ENCODE measurements at regions not wholly inside any gene's neighbourhood (a gene's known extent, or its start where the extent isn't known, plus 50 kb on each side); places are given as distances from the start of the nearest gene placed in this dataset.
A peak's percentile ranks its signal among the peaks of the same experiment; 100 is the strongest.

- Mint-ChIP-seq H3K4me1 (ENCODE audit: low read depth in 2 of 2) (no peaks in the 10 kb centered on the region), H3K36me3 (peaks cover 5% of the 10 kb centered on the region), H3K9me3 (peaks cover 4% of the 10 kb centered on the region), H3K4me3 (no peak overlapping the region), H3K27ac (no peak overlapping the region), H3K27me3 (peaks cover 30 to 43% of the 10 kb centered on the region in 2 donors)
- DNase-seq (ENCODE audit: low spot score) (peak; percentile 31), ATAC-seq (no peak)
Measured at GRCh38 chr20:37584238-37584807, 56.6 kb upstream of the BLCAP start.

DNA sequence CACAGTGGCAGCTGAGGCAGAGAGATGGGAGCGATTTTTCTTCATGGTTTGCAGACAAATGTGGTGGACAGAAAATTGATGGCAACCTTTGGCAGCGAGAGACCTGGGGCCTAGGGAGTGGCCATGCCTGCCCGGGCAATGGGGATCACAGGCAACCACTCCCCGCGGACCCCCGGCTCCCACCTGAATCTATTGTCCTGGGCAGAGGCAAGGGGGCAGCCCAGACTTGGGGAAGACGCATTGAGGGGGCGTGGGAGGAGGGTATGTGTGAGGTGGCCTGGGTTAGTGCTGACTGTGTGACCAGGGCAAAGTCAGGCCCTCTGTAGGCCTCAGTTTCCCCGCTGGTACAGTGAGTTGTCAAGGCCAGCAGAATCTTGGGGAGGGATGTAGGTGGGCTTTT is 53.6 kb upstream of the BLCAP start:
- peaks cover 36 to 39% of the 10 kb centered on the region in 2 donors for H3K27me3 Mint-ChIP-seq

GRCh38 chr20:37580069-37580468 is 52.4 kb upstream of the BLCAP start:
- H3K4me3 Mint-ChIP-seq: no peak overlapping the region
- ATAC-seq: no peak
- H3K36me3 Mint-ChIP-seq: no peaks in the 10 kb centered on the region
- DNase-seq (ENCODE audit: low spot score): no peak
- no peaks in the 10 kb centered on the region for H3K9me3 Mint-ChIP-seq
- peaks cover 30 to 31% of the 10 kb centered on the region in 2 donors for H3K27me3 Mint-ChIP-seq
- no peak overlapping the region for H3K27ac Mint-ChIP-seq
- peaks cover 0 to 3% of the 10 kb centered on the region in 2 donors for H3K4me1 Mint-ChIP-seq (ENCODE audit: low read depth in 2 of 2)

More for the DNA sequence above, 53.6 kb upstream of the BLCAP start:
- ATAC-seq (no peak), DNase-seq (ENCODE audit: low spot score) (no peak)
- no peak overlapping the region for H3K4me3 Mint-ChIP-seq
- no peak overlapping the region for H3K27ac Mint-ChIP-seq
- H3K4me1 Mint-ChIP-seq (ENCODE audit: low read depth in 2 of 2): peaks cover 0 to 3% of the 10 kb centered on the region in 2 donors
- H3K36me3 Mint-ChIP-seq: peaks cover 5% of the 10 kb centered on the region
- peaks cover 4% of the 10 kb centered on the region for H3K9me3 Mint-ChIP-seq

DNA sequence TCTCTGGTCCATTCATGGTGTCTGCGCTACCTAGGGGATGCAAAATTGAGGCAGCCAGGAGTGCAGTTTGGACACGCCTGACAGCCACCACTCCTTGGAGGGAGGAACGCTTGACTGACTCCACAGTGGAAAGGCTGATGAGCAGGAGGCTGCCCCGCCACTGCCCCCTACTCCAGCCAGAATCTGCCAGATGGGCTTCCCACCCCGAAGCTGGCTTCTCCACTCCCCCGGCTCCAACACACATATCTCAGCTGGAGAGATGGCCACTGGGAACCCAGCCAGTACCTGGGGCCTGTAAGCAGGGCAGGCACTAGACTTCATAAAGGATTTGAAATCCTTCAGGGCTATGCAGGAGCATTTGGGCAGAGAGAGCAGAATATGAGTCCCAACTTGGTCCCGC is 51.4 kb upstream of the BLCAP start:
- no peak for ATAC-seq
- Mint-ChIP-seq H3K27ac (no peak overlapping the region), H3K36me3 (no peaks in the 10 kb centered on the region), H3K27me3 (peaks cover 22 to 30% of the 10 kb centered on the region in 2 donors), H3K4me1 (ENCODE audit: low read depth in 2 of 2) (peaks cover 0 to 3% of the 10 kb centered on the region in 2 donors), H3K9me3 (no peaks in the 10 kb centered on the region), H3K4me3 (no peak overlapping the region)
- DNase-seq (ENCODE audit: low spot score): peak; percentile 23

GRCh38 chr20:37577981-37578380 is 50.3 kb upstream of the BLCAP start:
- no peaks in the 10 kb centered on the region for H3K36me3 Mint-ChIP-seq
- peaks cover 0 to 3% of the 10 kb centered on the region in 2 donors for H3K4me1 Mint-ChIP-seq (ENCODE audit: low read depth in 2 of 2)
- no peaks in the 10 kb centered on the region for H3K9me3 Mint-ChIP-seq
- peak; percentile 8 for DNase-seq (ENCODE audit: low spot score)
- H3K27ac Mint-ChIP-seq: no peak overlapping the region
- H3K27me3 Mint-ChIP-seq: peaks cover 32 to 40% of the 10 kb centered on the region in 2 donors
- H3K4me3 Mint-ChIP-seq: no peak overlapping the region
- ATAC-seq: no peak
